ENCODE measurements at regions not wholly inside any gene's neighbourhood (a gene's known extent, or its start where the extent isn't known, plus 50 kb on each side); places are given as distances from the start of the nearest gene placed in this dataset.

GRCh38 chr11:113584371-113584770 is 109.2 kb upstream of the DRD2 start:
- Mint-ChIP-seq H3K9me3 (ENCODE audit: unreplicated experiment) (peaks cover 10% of the 10 kb centered on the region), H3K4me1 (ENCODE audit: low read depth, unreplicated experiment) (peaks cover 9% of the 10 kb centered on the region), H3K4me3 (ENCODE audit: unreplicated experiment) (no peak overlapping the region), H3K27me3 (ENCODE audit: insufficient read depth, unreplicated experiment) (no peaks in the 10 kb centered on the region), H3K36me3 (ENCODE audit: insufficient read depth, unreplicated experiment) (no peaks in the 10 kb centered on the region), H3K27ac (ENCODE audit: unreplicated experiment) (no peak overlapping the region)
- Histone ChIP-seq H3K9me3 (no peaks in the 10 kb centered on the region), H3K4me3 (ENCODE audit: low read depth, low read length) (no peak overlapping the region), H3K27me3 (replicated peaks; ENCODE audit: control insufficient read depth, insufficient read depth, low read length) (no peaks in the 10 kb centered on the region), H3K4me1 (0 out of 2 replicates have a peak, but pooled peaks cover 4% of the 10 kb centered on the region), H3K36me3 (ENCODE audit: control insufficient read depth, insufficient read depth, low read length) (no peaks in the 10 kb centered on the region)
- intact Hi-C loops (cut with micrococcal nuclease; ENCODE audit: unreplicated experiment) = no loop called here
- TF ChIP-seq, protein P1, sequence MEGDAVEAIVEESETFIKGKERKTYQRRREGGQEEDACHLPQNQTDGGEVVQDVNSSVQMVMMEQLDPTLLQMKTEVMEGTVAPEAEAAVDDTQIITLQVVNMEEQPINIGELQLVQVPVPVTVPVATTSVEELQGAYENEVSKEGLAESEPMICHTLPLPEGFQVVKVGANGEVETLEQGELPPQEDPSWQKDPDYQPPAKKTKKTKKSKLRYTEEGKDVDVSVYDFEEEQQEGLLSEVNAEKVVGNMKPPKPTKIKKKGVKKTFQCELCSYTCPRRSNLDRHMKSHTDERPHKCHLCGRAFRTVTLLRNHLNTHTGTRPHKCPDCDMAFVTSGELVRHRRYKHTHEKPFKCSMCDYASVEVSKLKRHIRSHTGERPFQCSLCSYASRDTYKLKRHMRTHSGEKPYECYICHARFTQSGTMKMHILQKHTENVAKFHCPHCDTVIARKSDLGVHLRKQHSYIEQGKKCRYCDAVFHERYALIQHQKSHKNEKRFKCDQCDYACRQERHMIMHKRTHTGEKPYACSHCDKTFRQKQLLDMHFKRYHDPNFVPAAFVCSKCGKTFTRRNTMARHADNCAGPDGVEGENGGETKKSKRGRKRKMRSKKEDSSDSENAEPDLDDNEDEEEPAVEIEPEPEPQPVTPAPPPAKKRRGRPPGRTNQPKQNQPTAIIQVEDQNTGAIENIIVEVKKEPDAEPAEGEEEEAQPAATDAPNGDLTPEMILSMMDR (IDR thresholded peaks at IDR 0.05; ENCODE audit: insufficient read depth in 1 of 2, low read depth in 1 of 2, low read length in 1 of 2, severe bottlenecking in 1 of 2, unreplicated experiment in 1 of 2) = no peak
- DNase-seq = no peak
- BruUV-seq (replicated peaks) = no TSS peak
- ChIA-PET CTCF (no interaction called here), POLR2A (no interaction called here)

GRCh38 chr11:113581713-113582112 is 106.5 kb upstream of the DRD2 start:
- no peaks in the 10 kb centered on the region for H3K36me3 ChIP-seq (ENCODE audit: control insufficient read depth, insufficient read depth, low read length)
- Mint-ChIP-seq H3K27me3 (ENCODE audit: insufficient read depth, unreplicated experiment) (no peaks in the 10 kb centered on the region), H3K4me1 (ENCODE audit: low read depth, unreplicated experiment) (peaks cover 26% of the 10 kb centered on the region), H3K27ac (ENCODE audit: unreplicated experiment) (no peak overlapping the region), H3K4me3 (ENCODE audit: unreplicated experiment) (no peak overlapping the region), H3K9me3 (ENCODE audit: unreplicated experiment) (peaks cover 9% of the 10 kb centered on the region), H3K36me3 (ENCODE audit: insufficient read depth, unreplicated experiment) (no peaks in the 10 kb centered on the region)
- DNase-seq = no peak
- no TSS peak for BruUV-seq (replicated peaks)
- H3K9me3 ChIP-seq = no peaks in the 10 kb centered on the region
- no peaks in the 10 kb centered on the region for H3K27me3 ChIP-seq (replicated peaks; ENCODE audit: control insufficient read depth, insufficient read depth, low read length)
- no peak overlapping the region for H3K4me3 ChIP-seq (ENCODE audit: low read depth, low read length)
- ChIA-PET POLR2A (no interaction called here), CTCF (no interaction called here)
- peaks cover 20% of the 10 kb centered on the region for H3K4me1 ChIP-seq
- TF ChIP-seq, protein P1 (IDR thresholded peaks at IDR 0.05; ENCODE audit: insufficient read depth in 1 of 2, low read depth in 1 of 2, low read length in 1 of 2, severe bottlenecking in 1 of 2, unreplicated experiment in 1 of 2) = no peak
- intact Hi-C loops (cut with micrococcal nuclease; ENCODE audit: unreplicated experiment) = no loop called here

GRCh38 chr11:113579292-113579940 is 104.2 kb upstream of the DRD2 start:
- Mint-ChIP-seq H3K9me3 (ENCODE audit: unreplicated experiment) (no peaks in the 10 kb centered on the region), H3K4me1 (ENCODE audit: low read depth, unreplicated experiment) (peaks cover 17% of the 10 kb centered on the region), H3K4me3 (ENCODE audit: unreplicated experiment) (no peak overlapping the region), H3K36me3 (ENCODE audit: insufficient read depth, unreplicated experiment) (no peaks in the 10 kb centered on the region), H3K27me3 (ENCODE audit: insufficient read depth, unreplicated experiment) (no peaks in the 10 kb centered on the region), H3K27ac (ENCODE audit: unreplicated experiment) (no peak overlapping the region)
- TF ChIP-seq, protein P1 (IDR thresholded peaks at IDR 0.05; ENCODE audit: insufficient read depth in 1 of 2, low read depth in 1 of 2, low read length in 1 of 2, severe bottlenecking in 1 of 2, unreplicated experiment in 1 of 2) = no peak
- H3K9me3 ChIP-seq = no peaks in the 10 kb centered on the region
- no peak for DNase-seq
- H3K4me1 ChIP-seq = peaks cover 27% of the 10 kb centered on the region
- POLR2A ChIA-PET = no interaction called here
- intact Hi-C loops (cut with micrococcal nuclease; ENCODE audit: unreplicated experiment) = no loop called here
- H3K36me3 ChIP-seq (ENCODE audit: control insufficient read depth, insufficient read depth, low read length) = no peaks in the 10 kb centered on the region
- no peaks in the 10 kb centered on the region for H3K27me3 ChIP-seq (replicated peaks; ENCODE audit: control insufficient read depth, insufficient read depth, low read length)
- CTCF ChIA-PET = no interaction called here
- no TSS peak for BruUV-seq (replicated peaks)
- no peak overlapping the region for H3K4me3 ChIP-seq (ENCODE audit: low read depth, low read length)
